SJSA1 (cell line): ENCODE measurements at regions not wholly inside any gene's neighbourhood (a gene's known extent, or its start where the extent isn't known, plus 50 kb on each side); places are given as distances from the start of the nearest gene placed in this dataset.

Source experiments
- DNase-seq, 2 experiments: peaks; one replicate each; pipeline ENCODE4 v3.0.0-alpha.2; 2015 to 2020; ENCODE audit warnings: low spot score in 2 of 2, low read depth in 1 of 2
- H3K27ac ChIP-seq: fragments of 250-450 bp; sonication (Bioruptor Pico); 2 replicates; pipeline ENCODE4 v1.5.1; 2020; ENCODE audit warnings: mild to moderate bottlenecking, moderate library complexity
- H3K27me3 ChIP-seq: fragments of 250-450 bp; sonication (Bioruptor Pico); replicated peaks from 2 replicates; pipeline ENCODE4 v1.5.1; 2020; ENCODE audit warnings: mild to moderate bottlenecking, moderate library complexity
- H3K36me3 ChIP-seq: fragments of 250-450 bp; sonication (Bioruptor Pico); 2 replicates; pipeline ENCODE4 v1.5.1; 2020; ENCODE audit warnings: mild to moderate bottlenecking
- H3K4me1 ChIP-seq: fragments of 250-450 bp; sonication (Bioruptor Pico); replicated peaks from 2 replicates; pipeline ENCODE4 v1.6.1; 2021; ENCODE audit warnings: mild to moderate bottlenecking
- H3K4me3 ChIP-seq: fragments of 250-450 bp; sonication (Bioruptor Pico); 2 replicates; pipeline ENCODE4 v1.5.1; 2020; ENCODE audit warnings: mild to moderate bottlenecking
- H3K9me3 ChIP-seq: fragments of 250-450 bp; sonication (Bioruptor Pico); replicated peaks from 2 replicates; pipeline ENCODE4 v1.5.1; 2020; ENCODE audit warnings: mild to moderate bottlenecking

DNA sequence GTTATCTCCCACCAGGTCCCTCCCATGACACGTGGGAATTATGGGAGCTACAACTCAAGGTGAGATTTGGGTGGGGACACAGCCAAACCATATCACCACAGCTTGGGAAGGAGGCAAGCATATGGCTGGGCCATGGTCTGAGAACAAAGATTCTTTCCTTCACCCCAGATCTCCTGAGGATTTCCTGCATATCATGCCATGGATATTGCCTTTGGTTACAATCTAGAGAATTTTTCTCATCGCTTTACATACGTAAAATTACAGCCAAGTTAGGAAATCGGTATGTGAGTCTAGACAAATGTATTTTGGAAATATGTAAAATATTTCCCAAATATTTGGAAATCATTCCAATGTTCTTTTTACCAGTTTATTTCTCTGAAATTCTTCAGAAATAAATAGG, 398.3 kb downstream of the RFC3 start:
- H3K27me3 ChIP-seq, result no peaks in the 10 kb centered on the region
- H3K4me3 ChIP-seq, result no peak overlapping the region
- no peaks in the 10 kb centered on the region for H3K4me1 ChIP-seq
- no peaks in the 10 kb centered on the region for H3K36me3 ChIP-seq
- no peak for DNase-seq
- H3K9me3 ChIP-seq, result no peaks in the 10 kb centered on the region
- H3K27ac ChIP-seq, result no peak overlapping the region

GRCh38 chr13:34217343-34218025, 399.5 kb downstream of the RFC3 start:
- no peak overlapping the region for H3K27ac ChIP-seq
- no peak overlapping the region for H3K4me3 ChIP-seq
- H3K9me3 ChIP-seq, result no peaks in the 10 kb centered on the region
- no peaks in the 10 kb centered on the region for H3K4me1 ChIP-seq
- H3K36me3 ChIP-seq, result no peaks in the 10 kb centered on the region
- no peaks in the 10 kb centered on the region for H3K27me3 ChIP-seq
- DNase-seq, result no peak

- Histone ChIP-seq H3K36me3 (no peaks in the 10 kb centered on the region), H3K27ac (peak overlapping the region; percentile 35), H3K4me3 (no peak overlapping the region), H3K9me3 (no peaks in the 10 kb centered on the region), H3K4me1 (peaks cover 9% of the 10 kb centered on the region), H3K27me3 (no peaks in the 10 kb centered on the region)
- DNase-seq, result peak in 1 of 2 experiments; percentile 29
These were observed 406.0 kb downstream of the RFC3 start for GRCh38 chr13:34223984-34224383.

DNA sequence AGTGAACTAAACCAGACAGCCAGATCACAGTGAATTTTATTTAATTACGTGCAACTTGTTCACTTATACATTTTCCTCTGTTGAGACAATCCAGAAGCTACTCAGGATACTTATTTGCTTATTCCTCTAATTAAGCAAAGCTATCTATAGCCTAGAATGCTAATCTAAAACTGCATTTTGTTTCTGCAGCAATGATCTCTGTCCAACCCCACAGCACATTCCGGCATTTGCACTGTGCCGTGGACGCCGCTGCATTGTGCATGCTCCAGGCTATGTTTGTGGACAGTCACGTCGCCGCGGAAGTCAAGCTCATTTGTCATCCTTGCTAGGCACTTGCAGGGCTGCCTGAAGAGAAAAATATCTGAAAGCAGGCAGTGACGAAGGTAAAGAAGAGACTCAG, 406.9 kb downstream of the RFC3 start:
- DNase-seq, result no peak
- Histone ChIP-seq H3K9me3 (no peaks in the 10 kb centered on the region), H3K4me1 (peaks cover 9% of the 10 kb centered on the region), H3K27ac (no peak overlapping the region), H3K4me3 (no peak overlapping the region), H3K36me3 (no peaks in the 10 kb centered on the region), H3K27me3 (no peaks in the 10 kb centered on the region)

GRCh38 chr13:34230271-34230670, 412.3 kb downstream of the RFC3 start:
- DNase-seq, result no peak
- H3K9me3 ChIP-seq, result no peaks in the 10 kb centered on the region
- H3K27me3 ChIP-seq, result no peaks in the 10 kb centered on the region
- H3K4me3 ChIP-seq, result no peak overlapping the region
- H3K36me3 ChIP-seq, result no peaks in the 10 kb centered on the region
- no peak overlapping the region for H3K27ac ChIP-seq
- no peaks in the 10 kb centered on the region for H3K4me1 ChIP-seq

DNA sequence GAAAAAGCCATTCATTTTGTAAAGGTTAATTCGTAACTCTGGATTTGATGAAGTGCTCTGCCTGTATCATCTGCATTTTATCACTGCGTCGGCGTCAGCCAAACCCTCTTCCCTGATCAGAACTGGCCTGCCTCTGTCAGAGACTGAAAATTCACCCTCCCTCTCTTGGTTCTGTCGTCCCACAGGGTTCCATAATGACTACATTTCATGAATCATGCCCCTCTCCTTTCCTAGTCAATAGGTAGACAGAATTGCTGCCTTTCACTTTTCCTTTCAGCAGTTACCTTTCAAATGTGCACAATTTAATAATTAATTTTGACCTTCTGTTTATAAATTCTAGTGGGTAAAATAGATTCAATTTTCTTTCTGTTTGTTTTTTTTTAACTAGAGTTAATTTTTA, 423.4 kb downstream of the RFC3 start:
- Histone ChIP-seq H3K36me3 (no peaks in the 10 kb centered on the region), H3K4me3 (no peak overlapping the region), H3K27ac (no peak overlapping the region), H3K4me1 (peaks cover 2% of the 10 kb centered on the region), H3K27me3 (no peaks in the 10 kb centered on the region), H3K9me3 (no peaks in the 10 kb centered on the region)
- no peak for DNase-seq

DNA sequence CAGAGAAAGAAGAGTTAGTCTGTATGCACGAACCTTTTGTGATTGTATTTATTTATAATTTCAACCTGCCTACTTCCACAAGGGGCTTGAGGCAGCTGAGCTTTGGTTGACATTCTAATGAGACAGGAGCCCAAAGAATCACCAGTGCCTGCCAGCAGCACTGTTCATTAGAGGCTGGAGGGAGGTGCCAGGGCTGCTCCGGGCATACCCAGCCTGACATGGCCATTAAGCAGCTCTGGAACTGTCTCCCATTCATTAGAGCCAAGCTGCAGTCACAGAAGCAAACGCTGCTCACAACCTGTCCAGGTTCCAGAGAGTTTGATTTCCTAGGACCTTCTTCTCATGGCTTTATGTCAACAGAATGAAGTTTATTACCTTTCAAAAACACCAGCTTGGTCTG, 425.5 kb downstream of the RFC3 start:
- Histone ChIP-seq H3K4me1 (peaks cover 7% of the 10 kb centered on the region), H3K27ac (no peak overlapping the region), H3K4me3 (no peak overlapping the region), H3K36me3 (no peaks in the 10 kb centered on the region), H3K9me3 (no peaks in the 10 kb centered on the region), H3K27me3 (no peaks in the 10 kb centered on the region)
- no peak for DNase-seq

DNA sequence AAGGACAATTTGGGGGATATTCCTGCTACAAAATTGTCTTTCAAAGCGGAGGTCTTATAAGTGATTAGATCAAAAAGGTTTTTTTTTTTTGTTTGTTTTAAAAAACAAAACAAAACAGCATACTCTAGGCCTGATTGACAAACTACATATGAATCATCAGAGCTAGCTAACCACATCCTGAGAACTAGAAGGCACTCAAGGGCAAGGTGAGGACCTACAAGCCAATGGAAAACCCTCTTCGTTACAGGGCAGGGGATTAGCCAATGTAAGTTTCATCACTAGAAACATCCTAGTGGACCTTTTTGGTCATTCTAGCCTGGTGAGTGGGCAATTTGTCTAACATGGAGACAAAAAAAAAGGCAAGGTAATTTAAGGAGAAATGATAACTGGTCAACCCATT, 428.6 kb downstream of the RFC3 start:
- peak in 1 of 2 experiments; percentile 9 for DNase-seq
- H3K27ac ChIP-seq, result no peak overlapping the region
- H3K27me3 ChIP-seq, result no peaks in the 10 kb centered on the region
- no peak overlapping the region for H3K4me3 ChIP-seq
- H3K9me3 ChIP-seq, result no peaks in the 10 kb centered on the region
- no peaks in the 10 kb centered on the region for H3K36me3 ChIP-seq
- H3K4me1 ChIP-seq, result peaks cover 7% of the 10 kb centered on the region

- Histone ChIP-seq H3K9me3 (no peaks in the 10 kb centered on the region), H3K27me3 (no peaks in the 10 kb centered on the region), H3K4me1 (peaks cover 7% of the 10 kb centered on the region), H3K4me3 (no peak overlapping the region), H3K36me3 (no peaks in the 10 kb centered on the region), H3K27ac (no peak overlapping the region)
- no peak for DNase-seq
These were observed 429.6 kb downstream of the RFC3 start for GRCh38 chr13:34247596-34247995.

DNA sequence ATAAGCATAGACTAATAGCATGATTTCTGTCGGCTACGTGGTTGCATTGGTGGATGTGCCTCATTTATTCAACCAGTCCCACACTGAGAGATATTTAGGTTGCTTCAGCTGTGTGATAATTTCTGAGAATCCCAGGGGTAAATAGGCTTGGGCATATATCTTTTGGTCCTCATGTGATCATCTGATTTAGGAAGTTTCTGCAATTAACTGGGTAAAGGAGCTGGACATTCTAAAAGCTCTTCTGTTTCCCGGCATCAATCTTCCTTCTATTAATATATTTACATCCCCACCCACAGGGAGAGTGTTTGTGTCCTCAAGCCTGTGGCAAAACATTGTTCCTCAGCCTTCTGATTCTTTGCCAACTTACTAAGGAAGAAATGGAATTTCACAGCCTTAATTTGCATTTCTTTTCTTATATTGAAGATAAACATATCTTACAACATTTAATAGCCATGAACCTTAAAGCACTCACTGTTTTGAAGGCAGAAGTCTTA, 431.6 kb downstream of the RFC3 start:
- H3K27me3 ChIP-seq, result no peaks in the 10 kb centered on the region
- H3K27ac ChIP-seq, result no peak overlapping the region
- no peak for DNase-seq
- H3K4me3 ChIP-seq, result no peak overlapping the region
- peaks cover 7% of the 10 kb centered on the region for H3K4me1 ChIP-seq
- H3K36me3 ChIP-seq, result no peaks in the 10 kb centered on the region
- H3K9me3 ChIP-seq, result no peaks in the 10 kb centered on the region

- Histone ChIP-seq H3K9me3 (no peaks in the 10 kb centered on the region), H3K36me3 (no peaks in the 10 kb centered on the region), H3K27me3 (no peaks in the 10 kb centered on the region), H3K4me3 (no peak overlapping the region), H3K4me1 (peaks cover 7% of the 10 kb centered on the region), H3K27ac (no peak overlapping the region)
- no peak for DNase-seq
These were observed 432.3 kb downstream of the RFC3 start for GRCh38 chr13:34250151-34250670.

DNA sequence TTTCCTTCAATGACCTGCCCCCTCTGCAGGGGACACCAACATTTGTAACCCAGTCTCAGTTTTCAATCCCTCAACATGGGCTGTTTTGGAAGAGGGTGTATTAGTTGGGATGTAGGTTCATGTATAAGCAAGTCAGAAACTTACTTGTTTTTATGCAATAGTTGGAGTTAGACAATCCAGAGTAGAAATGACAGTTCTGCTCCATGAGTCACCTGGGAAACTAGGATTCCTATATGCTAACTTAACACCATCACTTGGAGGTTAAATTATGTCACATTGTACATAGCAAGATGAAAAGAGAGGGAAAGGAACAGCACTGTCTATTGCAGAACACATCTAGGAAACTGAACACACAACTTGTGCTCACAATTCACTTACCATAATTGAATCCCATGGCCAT, 436.4 kb downstream of the RFC3 start:
- Histone ChIP-seq H3K36me3 (no peaks in the 10 kb centered on the region), H3K4me1 (no peaks in the 10 kb centered on the region; the same call in 1 of the 2 replicates), H3K9me3 (no peaks in the 10 kb centered on the region), H3K27ac (no peak overlapping the region), H3K4me3 (no peak overlapping the region), H3K27me3 (no peaks in the 10 kb centered on the region)
- no peak for DNase-seq

DNA sequence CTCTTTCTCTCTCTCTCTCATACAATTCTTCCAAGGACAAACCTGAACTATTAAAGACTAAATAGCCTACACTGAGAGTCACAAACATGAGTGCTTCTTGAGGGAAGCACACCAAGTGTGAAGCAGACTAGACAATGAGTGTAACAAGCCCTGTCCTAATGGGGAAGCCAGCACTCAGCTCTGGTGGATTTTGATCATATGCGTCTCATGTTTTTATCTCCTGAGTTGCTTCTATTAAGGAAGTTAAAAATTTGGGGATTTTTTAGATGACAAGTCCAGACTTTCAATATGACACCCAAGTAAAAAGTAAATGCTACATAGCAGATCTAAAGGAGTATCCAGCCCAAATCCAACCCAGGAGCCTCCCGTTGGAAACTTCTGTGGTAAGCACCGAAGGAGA, 437.8 kb downstream of the RFC3 start:
- Histone ChIP-seq H3K27me3 (no peaks in the 10 kb centered on the region), H3K4me3 (no peak overlapping the region), H3K27ac (no peak overlapping the region), H3K4me1 (no peaks in the 10 kb centered on the region), H3K9me3 (no peaks in the 10 kb centered on the region), H3K36me3 (no peaks in the 10 kb centered on the region)
- no peak for DNase-seq

DNA sequence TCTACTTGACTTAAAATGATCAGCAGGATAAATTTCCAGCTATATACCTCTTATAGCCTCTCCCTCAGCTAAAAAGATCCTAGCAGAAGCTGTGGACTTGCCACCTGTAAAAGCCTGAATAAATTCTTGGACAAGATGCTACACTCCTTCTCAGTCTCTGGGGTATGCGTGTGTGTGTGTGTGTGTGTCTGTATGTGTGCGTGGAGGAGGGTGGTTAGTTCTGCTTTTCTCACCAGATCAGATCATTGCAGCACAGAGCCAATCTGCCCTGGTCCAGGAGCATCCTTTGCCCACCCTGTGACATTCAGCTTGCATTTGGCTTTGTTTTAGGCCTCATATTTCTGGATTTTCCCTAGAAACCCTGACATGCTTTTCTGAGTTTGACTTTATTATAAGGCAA, 438.3 kb downstream of the RFC3 start:
- H3K27me3 ChIP-seq, result no peaks in the 10 kb centered on the region
- no peak for DNase-seq

DNA sequence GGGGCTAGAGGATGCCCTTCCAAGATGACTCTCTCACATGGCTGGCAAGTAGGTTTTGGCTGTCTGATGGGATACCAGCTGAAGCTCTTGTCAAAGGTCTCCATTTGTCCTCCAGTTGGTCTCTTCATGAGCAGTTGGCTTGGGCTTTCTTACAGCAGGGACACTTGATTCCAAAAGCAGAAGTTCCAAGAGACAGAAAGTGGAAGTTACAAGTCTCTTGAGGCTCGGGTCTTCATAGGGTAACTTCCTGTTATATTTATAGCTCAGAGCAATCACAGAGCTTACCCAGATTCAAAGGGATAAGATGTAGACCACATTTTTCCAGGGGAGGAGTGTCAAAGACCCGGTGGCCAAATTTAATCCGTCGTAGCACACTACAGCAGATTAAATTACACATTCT, 440.0 kb downstream of the RFC3 start:
- no peak for DNase-seq
- Histone ChIP-seq H3K27ac (no peak overlapping the region), H3K4me1 (no peaks in the 10 kb centered on the region), H3K4me3 (no peak overlapping the region), H3K36me3 (no peaks in the 10 kb centered on the region), H3K9me3 (no peaks in the 10 kb centered on the region), H3K27me3 (no peaks in the 10 kb centered on the region)

More for the DNA sequence above, 438.3 kb downstream of the RFC3 start:
- Histone ChIP-seq H3K4me3 (no peak overlapping the region), H3K27ac (no peak overlapping the region), H3K4me1 (no peaks in the 10 kb centered on the region), H3K36me3 (no peaks in the 10 kb centered on the region), H3K9me3 (no peaks in the 10 kb centered on the region)
